Gastroesophageal sphincter (tissue), 4 donors: ENCODE measurements at regions not wholly inside any gene's neighbourhood (a gene's known extent, or its start where the extent isn't known, plus 50 kb on each side); places are given as distances from the start of the nearest gene placed in this dataset.

ENCODE experiments used
- ATAC-seq: fragments of 150-250 bp; one replicate; pipeline ENCODE4 v1.9.1; 2016; ENCODE audit warnings: mild to moderate bottlenecking, moderate library complexity
- H3K27ac ChIP-seq, 4 donors: fragments of 200-600 bp; sonication (generic) in 3 of 4; 1 replicate in 3 of 4; 2 replicates in 1 of 4; pipeline ENCODE4 v1.5.1; 2016 to 2019
- H3K27me3 ChIP-seq: fragments of 200-600 bp; sonication (generic); one replicate; pipeline ENCODE4 v1.5.1; 2019
- H3K36me3 ChIP-seq, 2 donors: fragments of 200-600 bp; sonication (generic); one replicate each; pipeline ENCODE4 v1.5.1; 2019; ENCODE audit warnings: control low read depth in 1 of 2
- H3K4me1 ChIP-seq, 3 donors: fragments of 200-600 bp; sonication (generic); 1 replicate in 2 of 3; 2 replicates in 1 of 3; pipeline ENCODE4 v1.5.1; 2016 to 2019; ENCODE audit warnings: control low read depth in 2 of 3
- H3K4me3 ChIP-seq, 2 donors: fragments of 200-600 bp; sonication (generic); one replicate each; pipeline ENCODE4 v1.5.1; 2019; ENCODE audit warnings: mild to moderate bottlenecking in 1 of 2, moderate library complexity in 1 of 2
- H3K9me3 ChIP-seq, 3 donors: fragments of 200-600 bp; sonication (generic); one replicate each; pipeline ENCODE4 v1.5.1; 2017 to 2019; ENCODE audit warnings: control low read depth in 2 of 3
- CTCF ChIP-seq, 4 experiments: fragments of 200-600 bp in 2 of 4; fragments of 450-650 bp in 2 of 4; sonication (generic) in 1 of 4; IDR thresholded peaks; one replicate each; pipeline ENCODE4 v1.5.1; 2017 to 2019; ENCODE audit warnings: antibody characterized with exemption in 4 of 4, mild to moderate bottlenecking in 2 of 4, moderate library complexity in 2 of 4
- EP300 ChIP-seq: sonication (generic); formaldehyde crosslinking; IDR thresholded peaks from one replicate; pipeline ENCODE4 v1.6.1; 2017; ENCODE audit warnings: antibody characterized with exemption, mild to moderate bottlenecking
- POLR2A ChIP-seq, 2 donors: fragments of 450-650 bp; IDR thresholded peaks; one replicate each; pipeline ENCODE4 v1.6.1; 2017; ENCODE audit warnings: antibody characterized with exemption in 2 of 2, mild to moderate bottlenecking in 2 of 2, moderate library complexity in 1 of 2
- POLR2AphosphoS5 ChIP-seq: sonication (generic); formaldehyde crosslinking; IDR thresholded peaks from one replicate; pipeline ENCODE4 v1.6.1; 2017; ENCODE audit warnings: antibody characterized with exemption
- WGBS, 2 donors: methylation state at CpG; one replicate each; pipeline ENCODE4 v1.1.5; 2018; ENCODE audit warnings: low coverage in 1 of 2; 5-methylcytosine and 5-hydroxymethylcytosine counted together

- WGBS, 2 donors: 90 to 100% methylated on average over 6 to 7 of the region's 8 CpGs
- TF ChIP-seq EP300: no peak
- no peak for TF ChIP-seq CTCF (IDR thresholded peaks at IDR 0.05)
- no peak for TF ChIP-seq POLR2AphosphoS5
- no peak for TF ChIP-seq POLR2A (IDR thresholded peaks at IDR 0.05)
- no peak for ATAC-seq
- Histone ChIP-seq H3K27ac (no peak overlapping the region), H3K9me3 (no peaks in the 10 kb centered on the region), H3K4me1 (peaks cover 0 to 8% (median 0%) of the 10 kb centered on the region in 3 donors), H3K4me3 (no peak overlapping the region), H3K36me3 (no peaks in the 10 kb centered on the region), H3K27me3 (no peaks in the 10 kb centered on the region)
Observed at GRCh38 chr16:79509906-79510305, 90.6 kb downstream of the MAF start.

- WGBS, 2 donors: 53% methylated on average over 7 of the region's 9 CpGs; no CpG with 5 or more reads in 1 of the 2 donors
- TF ChIP-seq POLR2A (IDR thresholded peaks at IDR 0.05) (no peak), POLR2AphosphoS5 (peak; percentile 44)
- Histone ChIP-seq H3K27me3 (no peaks in the 10 kb centered on the region), H3K27ac (peak overlapping the region in 1 of 4 donors; percentile 42), H3K4me1 (peaks cover 0 to 8% (median 0%) of the 10 kb centered on the region in 3 donors), H3K9me3 (no peaks in the 10 kb centered on the region), H3K36me3 (no peaks in the 10 kb centered on the region), H3K4me3 (no peak overlapping the region)
- ATAC-seq: peak; percentile 59
Observed at GRCh38 chr16:79509211-79509631, 91.3 kb downstream of the MAF start.

GRCh38 chr16:79508294-79508693 is 92.2 kb downstream of the MAF start:
- 100% methylated on average over 1 of the region's 5 CpGs for WGBS, 2 donors
- Histone ChIP-seq H3K4me1 (peaks cover 0 to 8% (median 0%) of the 10 kb centered on the region in 3 donors), H3K27ac (no peak overlapping the region), H3K27me3 (no peaks in the 10 kb centered on the region), H3K9me3 (no peaks in the 10 kb centered on the region), H3K4me3 (no peak overlapping the region), H3K36me3 (no peaks in the 10 kb centered on the region)
- TF ChIP-seq POLR2A (IDR thresholded peaks at IDR 0.05): no peak
- TF ChIP-seq POLR2AphosphoS5: no peak
- TF ChIP-seq CTCF (IDR thresholded peaks at IDR 0.05): no peak
- TF ChIP-seq EP300: no peak
- peak; percentile 49 for ATAC-seq

- no peak for ATAC-seq
- Histone ChIP-seq H3K4me3 (peak overlapping the region in 1 of 2 donors; percentile 4), H3K27me3 (no peaks in the 10 kb centered on the region), H3K9me3 (no peaks in the 10 kb centered on the region), H3K27ac (peak overlapping the region in 1 of 4 donors; percentile 45), H3K4me1 (peaks cover 0 to 8% (median 0%) of the 10 kb centered on the region in 3 donors), H3K36me3 (no peaks in the 10 kb centered on the region)
- TF ChIP-seq POLR2AphosphoS5 (no peak), EP300 (no peak), CTCF (IDR thresholded peaks at IDR 0.05) (no peak), POLR2A (IDR thresholded peaks at IDR 0.05) (no peak)
- 82% methylated on average over 6 of the region's 9 CpGs; no CpG with 5 or more reads in 1 of the 2 donors for WGBS, 2 donors
Observed at GRCh38 chr16:79505344-79505743, 95.2 kb downstream of the MAF start.

- H3K27ac ChIP-seq: no peak overlapping the region
- no peak overlapping the region for H3K4me3 ChIP-seq
- no peaks in the 10 kb centered on the region for H3K4me1 ChIP-seq
- no peaks in the 10 kb centered on the region for H3K36me3 ChIP-seq
- H3K27me3 ChIP-seq: no peaks in the 10 kb centered on the region
- H3K9me3 ChIP-seq: no peaks in the 10 kb centered on the region
- no peak for ATAC-seq
- TF ChIP-seq EP300 (no peak), POLR2AphosphoS5 (no peak), POLR2A (IDR thresholded peaks at IDR 0.05) (no peak), CTCF (IDR thresholded peaks at IDR 0.05) (no peak)
- WGBS, 2 donors: 84 to 100% methylated on average over 2 of the region's 2 CpGs
Observed at GRCh38 chr16:79503511-79503910, 97.0 kb downstream of the MAF start.
